HUDEP-2 (cell line): ENCODE measurements at regions not wholly inside any gene's neighbourhood (a gene's known extent, or its start where the extent isn't known, plus 50 kb on each side); places are given as distances from the start of the nearest gene placed in this dataset.
"Not testable (repeated sequence)": the region's sequence is repeated elsewhere in the genome, so short reads cannot be mapped to it uniquely, and the experiment has no call there.

Experiments
- DNase-seq, 76 experiments: peaks; one replicate each; lab custom pipeline; 2025; ENCODE audit not compliant: unreplicated experiment in 76 of 76; lab: John Stamatoyannopoulos, UW

DNA sequence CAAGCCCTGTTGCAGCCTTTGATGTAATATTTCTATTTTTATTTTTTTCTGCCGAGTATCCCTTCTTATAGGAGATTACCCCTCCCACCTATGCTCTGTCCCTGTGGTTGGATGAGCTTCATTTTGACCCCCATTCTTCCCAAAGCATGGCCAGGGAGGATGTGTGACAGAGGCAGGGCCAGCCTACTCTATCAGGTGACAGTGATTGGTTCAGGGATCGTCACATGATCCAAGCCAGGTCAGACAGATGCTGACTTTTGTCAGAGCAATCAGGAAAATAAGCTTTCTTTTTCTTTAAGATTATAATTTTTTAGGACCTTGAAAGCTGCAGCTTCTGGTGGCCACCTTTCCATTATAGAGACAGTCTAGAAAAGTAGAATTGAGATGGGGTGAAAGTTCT lies 314.3 kb downstream of the NUP35 start:
- no peak for DNase-seq

DNA sequence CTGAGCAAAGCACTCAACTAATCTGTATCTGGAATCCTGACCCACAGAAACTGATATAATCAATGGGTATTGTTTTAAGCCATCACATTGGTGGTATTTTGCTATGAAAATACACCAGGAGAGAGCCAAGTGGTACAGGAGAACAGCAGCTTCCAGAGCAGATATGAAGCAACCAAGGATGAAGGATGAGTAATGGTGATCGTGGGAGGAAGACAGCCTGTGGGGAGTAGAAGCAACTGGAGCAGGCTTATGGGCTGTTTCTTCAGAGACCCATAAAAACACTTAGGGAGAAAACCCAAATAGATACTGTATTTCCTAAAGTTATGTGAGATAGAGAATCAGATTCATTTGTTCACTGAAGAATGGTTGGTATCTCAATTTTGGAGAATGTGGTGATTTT lies 330.8 kb downstream of the NUP35 start:
- DNase-seq = no peak

DNA sequence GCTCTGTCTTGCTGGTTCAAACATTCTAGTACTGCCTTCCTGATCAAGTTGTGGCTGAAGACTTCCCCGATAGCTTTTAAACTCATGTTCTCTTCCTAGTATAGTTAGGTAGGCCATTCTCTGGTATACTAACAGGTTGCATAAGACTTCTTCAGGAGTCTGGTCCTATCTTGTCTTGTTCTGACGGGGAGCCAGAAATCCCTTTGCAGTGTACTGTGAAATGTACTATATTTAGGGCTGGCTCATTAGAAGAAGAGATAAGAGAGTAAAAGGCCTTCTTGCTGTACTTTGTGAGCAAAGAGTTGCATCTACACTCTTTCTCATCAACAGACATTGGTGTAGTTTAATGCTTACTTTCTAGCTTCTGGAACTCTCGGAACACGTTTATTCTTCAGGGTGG lies 331.9 kb downstream of the NUP35 start:
- DNase-seq = no peak

DNA sequence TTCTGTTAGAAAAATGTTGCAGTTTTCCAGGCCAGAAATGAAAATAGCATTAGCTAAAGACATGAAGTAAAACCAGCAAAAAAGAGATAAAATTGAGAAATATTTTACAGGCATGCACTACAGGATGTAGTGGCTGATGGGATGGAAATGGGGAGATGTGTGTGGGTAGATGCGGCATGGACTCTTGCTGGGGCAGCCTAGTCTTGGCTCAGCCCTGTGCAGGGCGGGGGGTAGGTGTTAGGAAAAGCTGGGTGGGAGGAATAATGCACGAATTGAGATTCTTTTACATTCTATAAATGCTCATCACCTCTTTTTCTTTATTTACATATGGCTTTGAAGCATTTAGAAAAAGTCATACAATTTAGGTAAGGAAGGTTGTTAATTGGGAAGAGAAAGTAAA lies 334.2 kb downstream of the NUP35 start:
- DNase-seq = no peak

DNA sequence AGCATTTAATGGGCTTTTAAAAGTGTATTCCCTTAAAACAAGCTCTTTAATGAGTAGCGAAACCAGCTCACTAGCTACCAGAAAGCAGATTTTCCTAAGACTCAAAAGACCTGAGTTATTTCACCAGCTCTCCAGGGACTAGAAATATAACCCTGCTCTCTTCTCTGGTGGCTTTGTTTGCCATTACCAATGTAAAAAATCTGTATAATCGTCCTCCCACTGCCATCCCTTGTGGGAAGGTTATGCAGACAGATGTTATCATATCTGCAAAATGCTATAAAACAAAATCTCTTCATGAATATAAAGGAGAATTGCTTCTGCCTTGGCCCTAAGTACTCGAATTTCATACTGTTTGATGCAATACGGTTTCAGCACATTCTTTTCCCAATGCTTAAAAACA lies 335.2 kb downstream of the NUP35 start:
- no peak for DNase-seq

DNA sequence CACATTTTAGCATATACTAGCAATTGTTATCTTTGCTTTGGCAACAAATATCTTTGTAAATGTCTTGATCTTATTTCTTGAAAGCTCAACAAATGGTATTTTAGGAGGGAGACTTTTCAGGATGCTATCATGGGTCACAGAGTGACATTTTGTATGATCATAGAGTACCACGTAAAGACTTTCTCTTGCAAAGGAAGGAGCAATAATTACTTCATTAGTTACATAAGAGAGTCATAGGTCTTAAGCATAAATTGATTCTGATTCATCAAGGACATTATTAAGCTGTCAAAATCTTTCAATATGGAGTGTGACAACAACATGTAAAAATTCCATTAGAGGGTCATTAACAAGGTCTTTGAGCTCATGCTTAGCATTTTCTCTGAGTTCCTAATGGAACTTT lies 339.6 kb downstream of the NUP35 start:
- no peak for DNase-seq

DNA sequence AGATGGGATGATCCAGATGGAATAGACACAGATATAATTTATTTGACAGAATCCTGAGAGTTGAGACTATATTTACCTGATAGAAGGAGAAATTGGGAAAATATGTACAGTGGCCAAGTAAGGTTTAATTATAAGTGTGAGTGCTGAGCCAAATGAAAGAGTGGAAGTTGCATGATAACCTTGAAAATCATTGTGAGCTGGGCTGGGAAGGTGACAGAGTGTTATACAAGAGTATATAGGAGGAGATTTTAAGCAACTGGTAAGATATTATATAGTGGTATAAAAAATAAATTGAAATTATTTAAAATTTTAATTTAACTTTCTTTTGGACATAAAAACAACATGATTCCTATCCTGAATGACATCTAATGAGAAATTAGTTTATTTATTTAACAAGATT lies 340.8 kb downstream of the NUP35 start:
- no peak for DNase-seq

DNA sequence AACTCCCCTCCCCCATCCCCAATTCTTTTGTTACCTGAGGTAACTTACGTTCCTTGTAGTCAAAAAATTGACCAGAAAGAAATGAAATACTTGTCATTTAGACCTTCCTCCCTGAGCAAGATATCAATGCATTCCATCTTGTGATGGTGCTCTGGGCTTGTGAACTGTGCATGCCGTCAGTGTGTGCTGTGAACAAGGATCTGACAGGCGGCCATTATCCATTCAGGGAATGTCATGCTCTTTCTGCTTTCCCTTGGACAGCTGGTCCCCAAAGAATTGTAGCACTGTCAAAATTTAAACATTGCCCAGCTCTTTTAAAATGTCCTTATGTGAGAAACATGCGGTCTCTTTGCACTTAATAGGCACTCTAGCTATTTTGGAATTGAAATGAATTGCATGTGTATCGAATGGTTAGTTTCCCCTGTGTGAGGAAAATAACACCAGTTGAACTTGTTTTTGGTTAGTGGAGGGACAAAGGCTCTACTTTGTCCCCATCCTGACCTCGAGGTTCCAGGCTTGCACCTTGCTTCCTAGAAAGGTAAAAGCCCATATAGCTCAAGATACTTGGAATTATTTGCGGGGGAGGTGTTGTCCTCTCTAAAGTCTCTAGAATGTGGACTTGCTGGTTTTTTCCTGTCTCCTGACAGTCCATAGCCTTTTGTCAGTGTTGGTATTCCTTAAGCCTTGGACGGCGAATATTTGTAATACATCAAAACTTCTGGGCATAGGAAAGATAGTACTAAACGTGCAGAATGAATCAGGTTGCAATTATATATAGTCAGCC lies 350.9 kb downstream of the NUP35 start:
- no peak for DNase-seq

DNA sequence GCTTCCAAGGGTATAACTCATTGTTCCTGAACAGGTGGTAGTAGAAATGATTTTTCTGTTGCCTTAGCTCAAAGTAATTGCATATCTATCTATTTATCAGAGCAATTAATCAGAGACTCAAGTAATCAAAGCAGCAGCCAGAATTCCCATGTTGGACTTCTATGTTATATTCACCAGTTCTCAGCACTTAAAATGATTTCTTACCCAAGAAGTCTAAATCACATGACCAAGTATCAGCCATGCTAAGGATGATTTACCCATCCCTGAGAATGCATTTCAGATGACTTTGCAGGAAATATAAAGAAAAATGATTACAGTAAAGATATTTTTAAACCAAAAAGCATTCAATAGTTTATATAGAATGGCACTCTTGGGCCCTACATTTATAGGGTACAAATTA lies 352.2 kb downstream of the NUP35 start:
- no peak for DNase-seq

DNA sequence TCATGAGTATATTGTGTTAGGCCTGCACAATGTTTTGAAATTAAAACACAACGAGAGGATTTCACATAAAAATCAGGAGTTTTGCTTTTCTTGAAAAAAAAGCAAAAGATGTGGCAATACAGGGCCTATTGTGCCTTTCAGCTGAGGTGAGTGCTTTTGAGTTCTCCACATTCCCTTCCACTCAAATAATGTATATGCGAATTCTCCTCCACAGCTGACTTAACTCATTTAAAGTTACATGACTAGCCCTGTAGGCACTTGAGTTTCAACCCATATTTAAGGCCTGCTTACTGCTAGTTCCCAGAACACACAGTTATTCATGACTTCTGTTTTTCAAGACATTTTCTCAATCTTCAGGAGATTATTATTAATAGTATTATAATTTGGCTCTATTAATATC lies 353.1 kb downstream of the NUP35 start:
- DNase-seq = no peak

DNA sequence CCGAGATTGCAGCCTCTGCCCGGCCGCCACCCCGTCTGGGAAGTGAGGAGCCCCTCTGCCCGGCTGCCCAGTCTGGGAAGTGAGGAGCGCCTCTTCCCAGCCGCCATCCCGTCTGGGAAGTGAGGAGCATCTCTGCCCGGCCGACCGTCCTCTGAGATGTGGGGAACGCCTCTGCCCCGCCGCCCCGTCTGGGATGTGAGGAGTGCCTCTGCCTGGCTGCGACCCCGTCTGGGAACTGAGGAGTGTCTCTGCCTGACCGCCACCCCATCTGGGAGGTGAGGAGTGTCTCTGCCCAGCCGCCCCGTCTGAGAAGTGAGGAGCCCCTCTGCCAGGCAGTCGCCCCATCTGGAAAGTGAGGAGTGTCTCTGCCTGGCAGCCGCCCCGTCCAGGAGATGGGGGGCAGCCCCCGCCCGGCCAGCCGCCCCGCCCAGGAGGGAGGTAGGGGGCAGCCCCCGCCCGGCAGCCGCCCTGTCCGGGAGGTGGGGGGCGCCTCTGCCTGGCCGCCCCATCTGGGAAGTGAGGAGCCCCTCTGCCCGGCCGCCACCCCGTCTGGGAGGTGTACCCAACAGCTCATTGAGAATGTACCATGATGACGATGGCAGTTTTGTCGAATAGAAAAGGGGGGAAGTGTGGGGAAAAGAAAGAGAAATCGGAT lies 354.8 kb downstream of the NUP35 start:
- not testable (repeated sequence) for DNase-seq

DNA sequence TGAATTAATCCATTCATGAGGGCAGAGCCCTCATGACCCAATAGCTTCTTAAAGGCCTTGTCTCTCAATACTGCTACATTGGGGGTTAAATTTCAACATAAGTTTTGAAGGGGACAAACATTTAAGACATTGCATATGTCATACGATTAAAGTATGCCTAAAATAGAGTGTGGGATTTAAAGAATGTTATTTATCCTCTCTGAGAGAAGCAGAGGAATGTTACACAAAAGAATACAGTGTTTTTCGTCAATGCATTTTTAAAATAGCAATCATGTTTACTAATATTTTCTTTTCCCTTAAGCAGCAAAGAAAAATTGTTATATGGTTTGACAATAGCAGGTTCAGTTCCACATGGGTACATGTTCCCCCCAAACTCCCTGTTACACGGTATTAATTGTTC lies 363.1 kb downstream of the NUP35 start:
- DNase-seq = no peak

DNA sequence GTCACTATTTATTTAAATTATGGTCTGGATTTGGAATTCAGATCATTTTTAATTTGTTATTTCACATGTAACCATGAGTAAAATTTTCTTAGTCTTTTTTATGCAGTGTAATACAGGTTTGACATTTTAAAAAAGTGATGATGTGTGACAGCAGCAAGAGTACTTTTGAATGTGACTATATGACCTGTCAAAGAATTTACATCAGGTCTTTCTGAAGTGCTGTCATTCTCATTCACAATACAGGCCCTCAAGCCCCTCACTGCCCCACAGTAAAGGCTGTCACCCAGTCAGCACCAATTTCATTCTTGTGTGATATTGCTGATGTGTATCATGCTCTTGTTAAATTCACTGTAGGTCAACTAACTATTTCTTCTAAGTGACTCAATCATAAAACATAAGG lies 364.2 kb downstream of the NUP35 start:
- no peak for DNase-seq

DNA sequence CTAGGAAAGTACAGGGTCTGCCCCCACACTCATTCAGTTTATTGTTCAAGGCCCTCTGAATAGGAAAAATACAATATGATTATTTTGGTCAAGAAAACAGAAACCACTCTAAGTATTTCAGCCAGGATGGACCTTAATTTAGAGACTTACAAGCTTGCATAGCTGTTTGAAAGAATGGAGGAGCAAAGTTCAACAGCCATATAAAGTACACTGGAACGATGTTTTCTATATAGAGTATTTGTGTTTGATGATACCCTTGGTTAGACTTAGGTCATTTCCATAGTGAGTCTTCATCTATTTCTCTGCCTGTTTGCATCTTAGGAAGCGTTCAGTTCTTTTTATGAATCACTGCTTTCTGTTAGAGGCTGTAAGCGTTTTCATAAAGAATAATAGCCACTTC lies 366.2 kb downstream of the NUP35 start:
- no peak for DNase-seq

DNA sequence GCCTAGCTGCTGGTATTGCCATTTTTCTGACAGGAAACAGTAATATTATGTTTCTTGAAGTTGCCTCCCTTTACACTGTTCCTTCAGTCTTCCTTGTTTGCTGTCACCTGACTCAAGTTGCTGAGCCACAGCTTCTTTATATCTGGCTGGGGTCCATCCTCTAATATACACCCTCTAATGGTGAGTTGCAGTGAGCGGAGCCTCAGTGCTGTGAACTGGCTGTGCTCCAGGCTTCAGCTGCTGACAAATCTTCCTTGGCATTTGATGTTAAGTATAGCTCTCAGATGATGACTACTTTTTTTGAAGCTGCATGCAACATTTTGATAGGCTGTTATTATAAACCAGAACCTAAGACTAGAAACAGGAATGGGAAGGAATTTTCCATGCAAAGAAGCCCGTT lies 366.7 kb downstream of the NUP35 start:
- no peak for DNase-seq

DNA sequence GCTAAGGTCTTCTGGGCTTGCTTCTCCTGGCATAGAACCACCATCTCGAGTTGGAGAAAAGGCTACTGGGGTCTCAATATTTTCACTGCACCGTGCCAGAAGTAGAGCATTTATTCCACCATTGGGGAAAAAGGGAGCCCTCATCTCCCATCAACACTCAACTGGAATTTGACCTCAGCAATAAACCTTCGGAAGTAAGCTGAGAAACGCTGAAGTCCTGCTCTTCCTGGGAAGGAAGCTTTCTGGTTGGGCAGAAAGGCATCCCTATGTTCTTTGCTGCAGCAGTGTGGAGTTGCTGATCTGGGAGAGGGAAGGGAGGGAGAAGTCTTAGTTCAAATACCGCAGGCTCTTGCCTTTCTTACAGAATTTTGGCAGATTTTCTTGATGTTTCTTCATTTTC lies 368.8 kb downstream of the NUP35 start:
- no peak for DNase-seq

DNA sequence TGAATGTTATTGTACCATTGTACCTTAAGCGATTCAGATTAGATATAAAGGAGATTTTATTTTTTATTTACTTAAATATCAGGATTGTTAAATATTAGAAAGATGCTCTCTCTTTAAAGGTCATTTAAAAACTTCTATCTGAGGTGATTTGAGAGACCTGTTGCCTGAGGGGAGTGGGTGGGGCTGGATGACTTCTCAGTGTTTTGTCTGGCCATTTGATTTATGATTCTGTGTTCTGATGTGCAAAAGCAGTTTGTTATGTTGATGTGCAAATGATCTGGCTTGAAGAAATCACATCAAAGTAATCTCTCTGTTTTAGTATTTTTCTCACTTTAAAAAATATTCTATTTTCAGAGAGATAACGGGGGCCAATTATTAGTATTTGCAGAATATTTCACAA lies 370.8 kb downstream of the NUP35 start:
- DNase-seq = no peak

DNA sequence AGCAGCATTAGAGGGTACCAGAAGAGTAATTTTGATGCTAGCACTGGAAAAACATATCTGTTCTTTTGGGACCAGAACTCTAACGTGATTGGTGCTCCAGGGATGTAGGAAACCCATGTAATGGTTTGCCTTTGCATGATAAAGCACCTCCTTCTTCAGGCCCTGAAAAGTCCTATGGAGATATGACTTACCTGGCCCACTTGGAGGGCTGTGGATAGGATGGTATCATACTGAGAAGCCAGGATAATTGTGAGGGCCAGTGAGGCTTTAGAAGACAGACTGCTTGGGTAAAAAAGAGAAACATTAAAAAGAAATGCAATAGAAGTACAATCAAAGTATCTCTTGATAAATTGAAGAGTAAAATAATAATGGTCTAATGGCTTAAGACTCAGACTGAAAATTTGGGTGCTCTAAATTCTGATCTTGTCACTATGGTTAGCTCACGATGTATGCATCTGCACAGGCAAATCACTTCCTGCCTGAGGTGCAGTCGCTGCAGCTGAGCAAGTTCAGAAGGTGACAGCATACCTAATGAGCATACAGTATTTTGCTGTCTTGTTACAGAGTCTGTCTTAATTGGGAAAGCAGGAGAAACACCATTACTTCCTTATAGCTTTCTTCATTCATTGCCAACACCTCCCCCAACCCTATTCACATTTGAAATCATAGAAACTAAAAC lies 371.5 kb downstream of the NUP35 start:
- DNase-seq = no peak

DNA sequence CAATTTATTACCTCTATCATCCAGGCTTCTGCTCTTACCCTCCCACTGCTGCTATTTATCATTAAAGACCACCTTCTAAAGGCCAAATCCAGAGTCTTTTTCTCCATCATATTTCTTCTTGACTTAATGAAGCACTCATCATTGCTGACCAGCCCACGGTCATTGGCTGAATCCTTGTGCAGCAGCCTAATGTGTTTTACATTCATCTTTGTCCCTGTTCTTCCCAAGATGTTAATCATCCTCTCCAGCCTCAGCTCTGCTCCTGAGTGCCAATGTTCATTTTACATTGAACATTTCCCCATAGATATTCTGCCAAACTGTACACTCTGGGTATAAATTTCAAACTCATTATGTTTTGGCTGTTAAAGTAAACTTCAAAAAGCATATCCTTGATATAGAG lies 373.6 kb downstream of the NUP35 start:
- no peak for DNase-seq

DNA sequence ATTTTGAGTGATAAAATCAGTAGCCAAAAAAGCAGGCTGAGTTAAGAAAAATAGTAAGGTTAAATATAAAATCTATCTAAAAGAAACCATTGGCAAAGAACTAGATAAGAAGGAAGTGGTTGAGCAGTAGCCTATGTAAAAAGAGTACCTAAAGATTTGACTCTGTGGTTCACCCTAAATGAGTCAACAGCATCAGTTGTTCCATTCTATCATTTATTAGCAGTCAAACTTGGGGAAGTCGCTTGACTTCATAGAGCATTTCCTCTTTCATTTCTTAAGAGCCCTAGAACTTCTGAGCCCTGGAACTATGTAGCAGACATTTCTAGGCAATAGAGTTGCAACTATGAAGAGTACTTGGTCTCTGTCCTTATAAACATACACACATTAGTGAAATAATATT lies 381.7 kb downstream of the NUP35 start:
- no peak for DNase-seq

DNA sequence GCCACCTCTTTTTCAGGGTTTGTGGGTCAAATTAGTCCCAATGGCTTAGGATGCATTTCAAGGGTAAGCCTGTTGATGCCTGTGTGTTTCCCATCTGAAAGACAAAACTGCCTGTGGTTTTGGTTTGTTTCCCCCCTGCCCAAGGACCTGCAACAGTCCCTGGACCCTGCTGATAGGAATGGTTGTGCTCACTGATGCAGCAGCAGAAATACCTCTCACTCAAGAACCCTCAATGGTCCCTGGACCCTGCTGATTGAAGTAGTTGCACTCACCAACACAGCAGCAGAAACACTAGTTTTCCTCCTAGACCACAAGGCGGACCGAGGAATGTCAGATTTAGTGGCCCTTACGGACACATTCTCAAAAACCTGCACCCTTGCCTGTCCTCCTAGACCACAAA lies 386.9 kb downstream of the NUP35 start:
- no peak for DNase-seq
